HG03460 (cell line): ENCODE measurements at regions not wholly inside any gene's neighbourhood (a gene's known extent, or its start where the extent isn't known, plus 50 kb on each side); places are given as distances from the start of the nearest gene placed in this dataset.

ENCODE experiments used
- ATAC-seq: cut with Tn5 transposase; IDR thresholded peaks from one replicate; pipeline ENCODE4 v1.9.1; 2021; ENCODE audit not compliant: unreplicated experiment

DNA sequence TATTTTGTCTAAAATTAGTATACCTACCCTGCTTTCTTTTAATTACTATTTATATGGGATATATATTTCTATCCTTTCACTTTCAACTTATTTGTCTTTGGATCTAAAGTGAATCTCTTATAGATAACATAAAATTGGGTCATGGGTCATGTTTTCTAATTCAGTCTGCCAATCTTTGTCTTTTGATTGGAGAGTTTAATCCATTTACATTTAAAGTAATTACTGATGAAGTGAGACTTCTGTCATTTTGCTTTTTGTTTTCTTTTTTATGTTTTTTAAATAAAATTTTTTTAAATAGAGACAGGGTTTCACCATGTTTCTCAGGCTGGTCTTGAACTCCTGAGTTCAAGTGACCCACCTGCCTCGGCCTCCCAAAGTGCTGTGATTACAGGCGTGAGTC, 50.5 kb upstream of the PRDM1 start:
- ATAC-seq: no peak

DNA sequence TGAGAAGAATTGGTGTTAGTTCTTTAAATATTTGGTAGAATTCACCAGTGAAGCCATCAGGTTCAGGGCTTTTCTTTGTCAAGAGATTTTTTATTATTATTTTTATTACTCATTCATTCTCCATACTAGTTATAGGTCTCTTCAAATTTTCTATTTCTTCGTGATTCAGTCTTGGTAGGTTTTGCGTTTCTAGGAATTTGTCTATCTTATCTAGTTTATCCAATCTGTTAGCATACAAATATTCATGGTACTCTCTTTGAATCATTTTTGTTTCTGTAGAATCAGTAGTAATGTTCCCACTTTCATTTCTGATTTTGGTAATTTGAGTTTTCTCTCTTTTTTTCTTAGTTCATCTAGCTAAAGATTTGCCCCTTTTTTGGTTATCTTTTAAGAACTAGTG, 52.3 kb upstream of the PRDM1 start:
- no peak for ATAC-seq

DNA sequence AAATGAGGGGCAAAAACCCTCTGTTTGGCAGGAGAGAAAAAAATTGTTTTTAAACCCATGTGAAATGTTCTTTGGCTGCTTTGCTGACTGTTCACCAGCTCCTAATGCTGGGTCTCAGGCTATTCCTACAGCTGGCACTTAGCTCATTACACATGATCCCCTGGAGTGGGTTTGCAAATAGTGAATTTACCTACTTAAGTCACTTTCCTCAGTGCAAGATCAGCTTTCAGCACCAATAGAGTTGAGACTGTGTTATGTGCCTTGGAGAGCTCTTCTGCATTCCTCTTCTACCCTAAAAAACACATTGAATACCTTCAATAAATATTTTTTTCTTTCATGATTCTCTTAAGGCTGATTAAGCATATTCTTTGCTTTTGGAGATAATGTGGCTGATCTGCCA, 58.4 kb upstream of the PRDM1 start:
- no peak for ATAC-seq

DNA sequence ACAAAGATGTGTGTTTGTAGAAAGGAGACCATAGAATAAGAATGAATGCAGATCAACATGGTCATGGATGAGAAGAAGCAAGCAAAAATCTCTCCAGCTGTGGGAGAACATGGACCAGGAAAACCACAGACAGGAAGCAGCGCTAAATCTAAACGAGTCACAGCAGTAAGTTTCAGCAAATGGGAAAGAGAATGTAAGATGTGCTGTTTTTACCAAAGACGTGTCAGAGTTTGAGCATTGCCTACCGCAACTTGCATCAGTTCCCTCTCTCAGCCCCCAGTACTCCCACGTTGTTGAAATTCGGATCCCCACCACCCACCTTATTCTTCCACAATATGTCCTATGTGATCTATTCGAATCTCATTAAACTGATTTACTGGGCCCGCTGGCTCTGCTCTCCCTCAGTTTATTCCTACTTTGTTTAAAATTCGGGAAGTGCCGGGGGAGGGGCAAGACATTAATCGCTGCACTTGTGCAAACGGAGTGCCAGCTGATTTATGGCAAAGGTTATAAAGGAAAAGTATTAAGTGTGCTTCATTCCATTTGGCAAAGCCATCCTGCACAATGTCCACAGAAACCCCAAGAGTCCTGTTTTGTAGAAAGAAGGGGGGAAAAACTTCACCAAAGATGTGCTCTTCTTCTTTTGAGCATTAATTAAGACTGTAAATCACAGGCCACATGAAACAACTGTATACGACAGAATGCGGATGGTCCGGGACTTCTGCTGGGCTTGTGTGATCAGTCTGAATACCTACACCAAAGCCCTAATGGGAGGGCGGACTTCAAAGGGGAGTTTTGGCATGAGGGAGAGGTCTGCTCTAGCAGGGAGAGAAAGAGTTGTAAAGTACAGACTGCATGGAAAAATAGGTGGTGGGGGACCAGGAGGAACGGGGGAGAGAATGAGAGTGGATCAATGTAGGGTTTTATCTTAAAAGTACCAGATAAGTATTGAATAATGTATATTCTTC, 59.1 kb upstream of the PRDM1 start:
- no peak for ATAC-seq

DNA sequence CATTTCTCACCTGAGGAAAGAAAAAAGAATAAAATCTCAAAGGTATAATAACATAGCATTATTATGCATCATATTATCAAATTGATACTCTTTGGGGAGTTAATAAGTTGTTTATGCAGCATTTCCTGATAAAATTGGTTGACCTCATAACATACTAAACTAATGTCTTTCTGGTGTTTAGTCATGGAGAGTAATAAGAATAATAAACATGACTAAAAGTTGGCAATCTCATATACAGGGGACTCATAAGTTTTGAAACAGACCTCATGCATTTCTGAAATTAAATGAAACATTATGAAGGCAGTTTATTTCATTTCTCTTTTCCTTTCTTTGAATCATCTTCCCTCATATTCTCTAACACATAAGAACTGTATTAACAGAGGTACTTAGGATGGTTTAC, 60.5 kb upstream of the PRDM1 start:
- ATAC-seq: no peak

DNA sequence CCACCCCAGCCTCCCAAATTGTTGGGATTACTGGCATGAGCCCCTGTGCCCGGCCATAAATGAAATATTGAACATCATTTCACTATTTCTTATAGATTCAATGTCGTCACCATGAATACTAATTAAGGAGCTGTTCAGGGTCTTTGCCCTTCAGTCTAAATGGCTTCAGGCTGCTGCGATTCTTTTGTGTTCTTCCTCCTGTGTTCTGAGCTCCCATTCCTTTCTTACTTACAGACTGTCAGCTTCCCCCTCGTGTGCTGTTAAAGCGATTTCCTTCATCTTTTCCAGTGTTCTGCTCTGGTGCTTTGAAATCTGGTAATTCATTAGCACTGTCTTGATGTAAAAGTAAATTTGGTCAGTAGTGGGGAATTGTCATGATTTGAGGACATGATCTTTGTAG, 63.3 kb upstream of the PRDM1 start:
- no peak for ATAC-seq

DNA sequence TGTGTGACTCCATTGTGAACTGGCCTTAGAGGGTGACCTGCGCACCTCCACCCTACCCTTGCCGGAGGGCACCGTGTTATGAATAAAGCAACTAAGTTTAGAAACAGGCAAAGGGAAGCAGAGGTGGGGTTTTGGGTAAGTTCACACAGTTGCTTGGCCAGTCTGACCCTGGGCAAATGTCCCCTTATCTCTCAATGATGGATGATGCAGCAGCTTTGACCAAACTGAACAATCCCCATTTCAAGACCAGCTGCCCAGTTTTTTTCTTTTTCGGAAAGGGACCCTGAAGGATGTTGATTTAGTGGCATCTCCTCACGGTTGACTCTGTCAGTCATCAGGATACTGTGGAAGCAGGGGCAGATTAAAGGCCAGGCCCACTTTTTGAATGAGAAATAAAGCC, 68.7 kb upstream of the PRDM1 start:
- ATAC-seq: no peak

DNA sequence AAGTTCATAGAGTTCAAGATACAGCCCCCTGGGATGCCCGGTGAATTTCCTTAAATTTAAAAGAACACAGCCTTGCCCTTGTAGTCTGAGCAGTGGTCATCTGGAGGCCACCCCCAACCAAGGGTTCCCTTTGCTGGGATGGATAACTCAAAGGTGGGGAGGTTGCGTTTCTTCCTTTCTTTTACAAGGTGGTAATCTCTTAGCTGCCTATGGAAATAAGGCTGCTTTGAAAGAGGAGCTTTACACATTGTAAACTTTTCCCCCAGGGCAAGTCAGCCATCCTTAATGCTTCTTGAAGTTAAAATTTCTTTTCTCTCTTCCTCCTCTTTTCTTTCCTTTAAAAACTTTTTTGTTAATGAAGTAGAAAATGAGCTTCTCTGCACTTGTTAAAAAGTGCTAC, 71.2 kb upstream of the PRDM1 start:
- ATAC-seq: no peak

DNA sequence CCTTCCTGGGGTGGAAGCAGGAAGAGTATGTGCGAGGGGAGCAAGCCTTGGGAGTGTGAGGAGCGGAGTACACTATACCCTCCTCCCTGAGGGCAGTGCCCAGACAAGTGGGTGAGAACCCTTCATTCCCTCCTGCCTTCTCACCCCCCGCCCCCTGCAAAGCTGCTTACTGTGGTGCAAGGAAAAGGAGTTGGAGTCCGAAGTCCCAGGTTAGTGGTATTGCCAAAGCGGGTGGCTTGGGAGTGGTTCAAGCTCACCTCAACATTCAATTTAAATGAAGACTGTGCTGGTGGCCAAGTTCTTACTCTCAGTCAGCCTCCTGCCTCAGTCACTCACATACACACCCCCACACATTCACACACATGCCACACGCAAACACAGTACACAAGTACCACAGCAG, 74.7 kb upstream of the PRDM1 start:
- ATAC-seq: no peak

DNA sequence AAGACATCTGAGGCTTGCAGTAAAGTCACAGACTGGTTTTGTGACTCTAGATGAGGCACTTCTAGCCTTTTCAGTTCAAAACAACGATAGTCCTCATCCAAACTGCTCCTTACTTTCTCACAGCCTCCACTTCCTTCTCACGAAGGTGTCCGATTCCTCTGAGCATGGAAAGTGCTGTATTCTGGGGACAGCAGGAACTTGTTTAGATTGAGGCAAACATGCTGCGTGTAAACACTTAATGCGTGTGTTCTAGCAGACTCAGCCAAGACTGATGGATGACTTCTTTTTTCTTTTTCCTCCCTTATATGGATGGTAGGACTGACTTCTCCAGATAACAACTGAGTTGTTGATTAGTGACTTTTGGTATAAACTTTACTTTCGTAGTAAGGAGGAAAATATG, 80.2 kb upstream of the PRDM1 start:
- no peak for ATAC-seq

DNA sequence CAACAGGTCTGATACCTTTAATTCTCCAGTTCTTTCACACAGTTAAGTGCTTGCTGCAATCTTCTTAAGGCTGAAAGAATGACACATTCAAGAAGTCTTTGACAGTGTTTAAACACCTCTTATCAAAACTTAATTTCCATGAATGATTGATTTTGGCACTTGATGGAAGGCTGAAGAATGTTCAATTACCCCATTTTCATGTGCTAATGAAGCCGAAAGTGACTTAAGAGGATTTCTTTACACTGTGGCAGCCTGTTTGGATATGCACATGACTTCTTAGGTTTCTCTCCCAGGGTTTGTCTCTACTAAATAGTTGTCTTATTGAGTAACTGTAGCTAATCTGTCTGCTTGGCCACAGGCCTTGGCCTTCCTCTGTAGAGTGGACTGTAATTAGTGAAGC, 81.1 kb upstream of the PRDM1 start:
- no peak for ATAC-seq

DNA sequence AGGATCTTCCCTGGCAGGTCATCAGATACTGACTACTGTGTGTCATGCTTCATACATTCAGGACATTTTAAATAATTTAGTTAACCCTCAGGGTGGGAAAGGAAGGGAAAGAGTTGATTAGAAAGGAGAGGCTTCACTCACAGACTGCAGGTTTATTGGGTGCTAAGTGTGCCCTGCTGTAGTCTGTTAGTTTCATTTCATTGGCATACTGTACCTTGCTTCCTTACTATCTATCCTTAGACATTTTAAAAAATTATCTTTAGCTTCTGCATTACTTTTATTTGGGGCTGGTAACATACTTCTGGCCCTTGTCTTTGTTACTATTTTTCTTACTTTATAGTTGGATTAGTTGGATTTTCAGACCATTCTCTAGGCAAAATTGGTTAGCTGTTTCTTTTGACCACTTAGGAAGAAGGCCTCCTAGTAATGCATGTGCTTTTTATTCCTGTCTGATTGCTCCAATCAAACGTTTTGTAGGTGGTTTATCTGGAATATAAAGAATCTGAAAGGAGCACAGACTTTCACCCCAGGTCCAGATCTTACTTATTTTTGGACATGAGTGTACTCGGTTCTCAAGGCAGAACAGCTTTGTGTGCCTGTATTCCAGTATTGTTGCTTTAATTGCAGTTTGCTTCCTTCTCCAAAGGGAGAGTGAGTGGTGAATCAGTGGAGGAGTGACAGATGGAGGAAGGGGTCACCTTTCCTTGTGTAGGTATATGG, 82.7 kb upstream of the PRDM1 start:
- no peak for ATAC-seq

DNA sequence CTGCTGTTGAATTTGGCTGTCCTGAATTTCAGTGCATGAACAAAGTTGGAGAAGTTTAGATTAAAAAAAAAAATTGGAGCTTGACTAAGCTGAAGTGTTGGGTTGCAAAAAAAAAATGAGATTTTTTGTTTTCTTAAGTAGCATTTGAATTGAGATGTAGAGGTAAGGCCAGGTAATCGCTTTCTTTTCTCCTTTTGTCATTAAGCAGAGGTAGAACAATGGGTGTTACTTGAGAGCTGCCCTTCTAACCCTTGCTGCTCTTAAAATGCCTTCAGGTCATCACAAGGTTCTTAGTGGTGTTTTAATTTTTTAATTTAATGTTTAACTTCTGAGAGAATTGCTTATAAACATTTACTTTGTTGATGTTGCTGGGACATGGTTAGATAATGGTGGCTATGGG, 84.1 kb upstream of the PRDM1 start:
- no peak for ATAC-seq

DNA sequence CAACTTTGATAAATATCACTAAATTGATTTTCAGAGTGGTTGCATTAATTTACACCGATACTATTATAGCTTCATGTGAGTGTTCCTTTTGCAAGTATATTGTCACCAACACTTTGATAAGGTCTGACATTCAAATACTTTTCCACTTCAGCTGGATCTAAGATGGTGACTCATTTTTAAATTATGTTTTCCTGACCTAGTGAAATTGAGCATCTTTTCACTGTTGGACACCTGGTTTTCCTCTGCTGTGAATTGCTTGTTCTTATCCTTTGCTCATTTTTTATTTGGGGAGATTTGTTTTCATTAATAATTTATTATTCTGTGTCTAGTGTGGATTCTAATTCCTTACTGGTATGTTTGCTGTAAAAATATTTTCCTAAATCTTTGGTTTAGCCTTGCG, 85.2 kb upstream of the PRDM1 start:
- ATAC-seq: no peak

DNA sequence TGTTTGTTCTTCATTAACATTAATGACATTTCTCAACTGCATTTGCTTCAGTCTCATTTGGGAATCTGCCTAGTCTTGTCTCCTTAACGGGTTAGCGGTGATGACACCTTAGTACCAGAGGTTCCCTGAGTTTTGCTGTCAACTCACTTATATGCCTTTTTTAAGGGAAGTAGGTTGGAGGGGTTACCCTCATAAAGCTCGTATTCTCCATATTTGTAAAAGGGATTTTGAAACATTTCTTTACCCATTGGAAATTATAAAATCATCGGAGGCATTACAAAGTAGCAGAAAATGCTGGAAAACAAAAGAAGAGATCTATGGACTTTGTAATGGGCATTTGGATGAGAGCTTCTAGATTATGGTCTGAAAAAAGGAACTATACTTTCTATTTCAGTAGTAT, 88.7 kb upstream of the PRDM1 start:
- ATAC-seq: no peak

DNA sequence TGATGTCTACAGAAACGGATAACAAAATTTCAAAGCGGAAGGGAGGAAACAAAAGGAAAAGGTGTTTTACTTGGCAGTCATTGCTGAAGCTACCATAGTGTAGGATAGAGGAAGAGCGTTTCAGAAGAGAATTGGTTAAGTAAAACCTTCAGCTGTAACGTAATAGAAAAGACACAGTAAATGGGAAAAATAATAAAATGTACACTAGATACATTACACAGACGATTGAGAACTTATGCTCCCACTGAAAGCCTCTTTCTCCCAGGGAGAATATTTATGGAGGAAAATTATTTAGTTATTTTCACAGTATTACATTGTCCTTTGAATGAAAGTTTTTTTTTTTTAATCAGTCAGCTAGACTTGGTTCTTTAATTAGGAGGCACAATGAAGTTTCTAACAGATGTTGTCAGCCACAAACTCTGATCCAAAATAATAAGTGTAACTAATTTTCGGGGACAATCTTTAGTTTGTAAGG, 90.7 kb upstream of the PRDM1 start:
- ATAC-seq: no peak

DNA sequence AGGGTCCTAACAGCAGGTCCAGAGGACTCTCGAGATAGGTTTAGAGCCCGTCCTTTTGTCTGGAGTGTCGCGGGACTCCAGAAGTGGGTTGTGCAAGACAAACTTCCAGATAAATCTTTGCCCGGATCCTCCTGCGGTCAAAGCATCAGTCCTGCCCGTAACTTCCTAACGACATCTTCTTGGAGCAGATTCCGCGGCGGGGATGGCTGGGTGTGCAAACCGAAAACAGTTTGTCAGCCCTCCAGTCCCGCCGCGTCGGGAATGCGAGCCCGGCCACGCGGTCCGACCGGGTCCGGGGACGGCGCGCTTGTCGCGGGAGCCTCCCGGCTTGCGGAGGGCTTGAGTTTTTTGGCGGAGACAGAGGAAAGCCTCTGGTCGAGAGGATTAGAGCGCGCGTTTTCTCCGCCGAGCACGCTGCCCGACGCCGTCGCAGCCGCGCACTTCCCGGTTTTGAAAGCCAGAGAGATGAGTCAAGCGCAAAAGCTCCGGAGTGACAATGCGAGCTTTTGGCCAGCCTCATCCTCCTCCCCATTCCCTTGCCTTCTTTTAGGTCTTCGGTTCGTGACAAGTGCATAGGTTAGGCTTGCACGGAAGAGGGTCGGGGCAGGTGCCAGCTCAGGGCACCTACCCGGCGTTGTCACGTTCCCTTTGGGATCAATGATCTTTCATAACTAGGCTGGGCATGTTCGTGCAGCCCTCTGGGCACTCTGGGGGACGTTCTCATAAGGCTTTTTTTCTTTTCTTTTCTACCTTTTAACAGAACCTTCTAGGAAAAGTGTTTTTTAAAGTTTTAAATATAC, 91.3 kb upstream of the PRDM1 start:
- ATAC-seq: no peak

DNA sequence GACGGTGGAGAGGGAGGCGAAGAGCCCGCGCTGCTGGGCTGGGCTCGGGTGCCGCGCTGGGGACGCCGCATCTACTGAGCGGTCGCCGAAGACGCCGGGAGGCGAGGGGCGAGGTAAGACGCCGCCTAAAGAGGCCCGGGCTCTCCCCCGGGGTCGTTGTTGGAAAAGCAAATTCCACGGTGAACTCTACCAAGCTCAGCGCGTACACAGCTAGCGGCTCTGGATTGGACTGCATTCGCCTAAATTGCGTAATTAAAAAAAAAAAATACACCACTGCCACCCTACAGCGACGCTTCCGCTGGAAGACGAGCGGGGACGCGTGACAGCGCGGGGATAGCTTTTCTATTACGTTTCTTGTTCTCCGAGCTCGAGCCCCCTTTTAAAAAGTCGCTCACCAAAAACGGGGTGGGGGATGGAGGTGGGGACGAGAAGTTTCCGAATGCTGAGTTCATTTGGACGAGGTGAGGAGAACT, 92.0 kb upstream of the PRDM1 start:
- ATAC-seq: no peak

DNA sequence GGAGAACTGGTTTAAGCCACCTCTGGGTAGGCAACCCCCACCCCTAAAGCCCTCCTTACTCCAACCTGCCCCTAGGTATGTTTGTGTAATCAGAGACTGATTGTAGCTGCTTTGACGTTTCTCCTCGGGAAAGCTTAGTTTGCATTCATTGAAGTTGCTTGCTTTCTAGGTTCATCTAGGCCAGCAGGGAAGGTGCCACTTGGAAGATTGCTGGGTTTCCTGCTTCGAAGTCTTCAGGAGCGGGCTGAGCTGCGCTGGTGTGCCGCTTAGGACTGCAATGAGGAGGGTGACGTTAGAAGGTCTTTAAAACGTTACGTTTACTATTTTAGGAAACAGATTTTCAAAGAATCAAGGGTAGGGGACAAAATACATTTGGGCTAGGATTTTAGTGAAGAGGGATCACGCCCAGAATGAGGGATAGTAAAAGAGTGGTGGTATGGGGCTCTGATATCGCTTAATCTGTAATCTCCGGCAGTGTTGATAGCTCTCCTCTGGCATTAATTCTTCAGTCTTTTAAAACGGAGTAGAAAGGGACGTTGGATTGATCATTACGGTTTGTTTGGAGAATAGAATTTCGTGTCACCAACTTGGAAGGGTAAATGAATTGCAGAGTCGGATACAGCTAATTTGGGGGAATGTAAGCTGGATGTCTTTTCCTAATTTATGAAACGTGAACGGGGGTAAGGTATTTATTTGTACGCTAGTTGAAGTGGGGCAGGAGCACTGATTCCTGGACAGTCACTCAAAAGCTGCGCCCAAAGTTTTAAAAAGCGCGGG, 92.6 kb upstream of the PRDM1 start:
- no peak for ATAC-seq

DNA sequence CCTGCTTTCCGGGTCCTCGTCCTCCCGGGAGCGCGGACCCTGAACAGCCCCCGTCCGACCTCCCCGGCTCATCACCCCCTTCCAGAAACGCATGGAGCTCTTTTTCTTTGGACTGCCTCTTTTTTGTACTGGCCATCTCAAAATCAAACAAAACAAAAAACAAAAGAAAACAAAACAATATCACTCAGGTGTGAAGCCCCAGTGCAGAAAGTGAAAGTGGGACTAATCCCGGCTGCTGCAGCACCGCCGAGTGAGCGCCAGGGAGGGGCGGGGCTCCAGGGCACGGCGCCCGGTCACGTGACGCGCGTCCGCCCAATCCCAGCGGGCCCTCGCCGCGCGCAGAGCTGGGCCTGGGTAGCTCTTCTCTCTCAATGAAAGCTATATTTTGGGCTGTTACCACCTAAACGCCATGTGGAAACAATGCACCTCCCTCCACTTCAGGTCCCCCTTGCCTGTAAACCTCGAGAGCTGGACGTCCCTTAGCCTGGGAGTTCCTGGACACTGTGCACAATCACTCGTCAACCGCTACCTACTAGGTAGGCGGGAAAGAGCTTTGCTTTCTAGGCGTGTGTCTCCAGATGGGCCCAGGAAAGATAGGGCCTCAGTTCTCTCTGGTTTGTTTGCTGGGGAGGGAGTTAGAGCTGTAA, 93.7 kb upstream of the PRDM1 start:
- peak; percentile 78 for ATAC-seq
